ENCODE measurements at regions not wholly inside any gene's neighbourhood (a gene's known extent, or its start where the extent isn't known, plus 50 kb on each side); places are given as distances from the start of the nearest gene placed in this dataset.

DNA sequence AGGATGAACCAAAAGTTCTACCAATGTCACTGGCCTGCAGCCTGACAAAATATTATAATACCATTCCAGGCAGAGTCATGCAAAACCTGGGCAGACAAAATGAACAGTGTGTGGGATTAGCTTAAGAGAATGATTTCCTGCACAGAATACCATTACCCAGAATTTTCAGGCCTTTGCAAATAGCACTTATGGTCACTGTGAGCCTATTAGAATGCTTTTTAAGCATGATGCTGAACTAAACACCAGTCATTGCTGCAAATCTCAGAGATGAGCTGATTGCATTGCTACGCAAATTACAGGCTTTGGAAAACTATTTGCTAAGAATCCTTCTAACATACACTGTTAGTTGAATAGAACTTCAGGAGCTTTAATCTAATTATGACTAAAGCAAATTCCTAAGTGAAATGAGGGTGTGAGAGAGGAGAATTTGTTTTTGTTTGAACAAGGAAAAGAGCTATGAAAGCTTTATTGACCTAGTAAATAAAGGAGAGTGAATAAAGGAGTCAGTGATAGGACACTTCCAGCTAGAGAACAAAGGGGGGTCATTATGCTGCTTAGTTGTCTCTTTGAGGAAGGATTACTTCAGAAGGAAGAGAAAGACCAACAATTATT, 398.8 kb downstream of the HS3ST3B1 start:
- Histone ChIP-seq H3K27ac (ENCODE audit: low read length) (no peak overlapping the region), H3K9me3 (ENCODE audit: control insufficient read depth, insufficient read depth, low read length) (no peaks in the 10 kb centered on the region), H3K27me3 (ENCODE audit: control insufficient read depth, insufficient read depth, low read length) (no peaks in the 10 kb centered on the region), H3K36me3 (ENCODE audit: control insufficient read depth, insufficient read depth, low read length) (no peaks in the 10 kb centered on the region), H3K4me3 (ENCODE audit: low read length) (no peak overlapping the region), H3K4me1 (ENCODE audit: control insufficient read depth, insufficient read depth, low read length) (no peaks in the 10 kb centered on the region)
- no peak overlapping the region for H3K27ac Mint-ChIP-seq
- DNase-seq, result no peak
- H3K36me3 Mint-ChIP-seq, result no peaks in the 10 kb centered on the region
- H3K9me3 Mint-ChIP-seq, result no peaks in the 10 kb centered on the region
- peaks cover 4 to 14% of the 10 kb centered on the region in 2 donors for H3K27me3 Mint-ChIP-seq (ENCODE audit: low read depth in 2 of 2)
- ATAC-seq, result no peak
- H3K4me3 Mint-ChIP-seq, result no peak overlapping the region
- intact Hi-C loops (cut with micrococcal nuclease), result no loop called here
- no peaks in the 10 kb centered on the region for H3K4me1 Mint-ChIP-seq
- TF ChIP-seq, protein P1, sequence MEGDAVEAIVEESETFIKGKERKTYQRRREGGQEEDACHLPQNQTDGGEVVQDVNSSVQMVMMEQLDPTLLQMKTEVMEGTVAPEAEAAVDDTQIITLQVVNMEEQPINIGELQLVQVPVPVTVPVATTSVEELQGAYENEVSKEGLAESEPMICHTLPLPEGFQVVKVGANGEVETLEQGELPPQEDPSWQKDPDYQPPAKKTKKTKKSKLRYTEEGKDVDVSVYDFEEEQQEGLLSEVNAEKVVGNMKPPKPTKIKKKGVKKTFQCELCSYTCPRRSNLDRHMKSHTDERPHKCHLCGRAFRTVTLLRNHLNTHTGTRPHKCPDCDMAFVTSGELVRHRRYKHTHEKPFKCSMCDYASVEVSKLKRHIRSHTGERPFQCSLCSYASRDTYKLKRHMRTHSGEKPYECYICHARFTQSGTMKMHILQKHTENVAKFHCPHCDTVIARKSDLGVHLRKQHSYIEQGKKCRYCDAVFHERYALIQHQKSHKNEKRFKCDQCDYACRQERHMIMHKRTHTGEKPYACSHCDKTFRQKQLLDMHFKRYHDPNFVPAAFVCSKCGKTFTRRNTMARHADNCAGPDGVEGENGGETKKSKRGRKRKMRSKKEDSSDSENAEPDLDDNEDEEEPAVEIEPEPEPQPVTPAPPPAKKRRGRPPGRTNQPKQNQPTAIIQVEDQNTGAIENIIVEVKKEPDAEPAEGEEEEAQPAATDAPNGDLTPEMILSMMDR (IDR thresholded peaks at IDR 0.05), result no peak
- 100% methylated on average over 1 of the region's 1 CpG for WGBS (ENCODE audit: insufficient coverage)

DNA sequence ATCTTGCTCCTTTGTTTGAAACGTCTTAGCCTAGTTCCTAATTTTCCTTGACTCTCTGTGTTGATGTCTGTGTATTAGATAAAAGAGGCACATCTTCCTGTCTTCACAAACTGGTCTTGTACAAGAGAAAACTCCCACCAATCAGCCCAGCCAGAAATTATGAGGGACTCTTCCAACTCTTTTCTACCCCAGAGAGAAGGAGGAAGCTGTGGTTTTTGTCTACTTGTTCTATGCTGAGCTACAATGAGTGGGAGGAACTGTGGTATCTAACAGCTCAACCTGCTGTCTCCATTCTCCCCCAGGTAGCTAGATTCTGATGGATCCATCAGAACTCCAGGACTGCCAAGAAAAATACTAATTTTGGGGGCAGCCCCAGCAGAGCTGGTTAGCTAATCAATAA, 392.5 kb downstream of the HS3ST3B1 start:
- no peaks in the 10 kb centered on the region for H3K36me3 ChIP-seq (ENCODE audit: control insufficient read depth, insufficient read depth, low read length)
- peaks cover 22 to 34% of the 10 kb centered on the region in 2 donors for H3K27me3 Mint-ChIP-seq (ENCODE audit: low read depth in 2 of 2)
- intact Hi-C loops (cut with micrococcal nuclease), result no loop called here
- H3K4me3 ChIP-seq (ENCODE audit: low read length), result no peak overlapping the region
- TF ChIP-seq, protein P1 (IDR thresholded peaks at IDR 0.05), result no peak
- no peak overlapping the region for H3K27ac ChIP-seq (ENCODE audit: low read length)
- ATAC-seq (no peak), DNase-seq (peak in 1 of 2 donors; percentile 4)
- WGBS (ENCODE audit: insufficient coverage), result no CpG with 5 or more reads among the region's 1 CpG
- no peaks in the 10 kb centered on the region for H3K9me3 ChIP-seq (ENCODE audit: control insufficient read depth, insufficient read depth, low read length)
- no peak overlapping the region for H3K4me3 Mint-ChIP-seq
- H3K4me1 Mint-ChIP-seq, result no peaks in the 10 kb centered on the region
- peaks cover 24% of the 10 kb centered on the region for H3K36me3 Mint-ChIP-seq
- H3K4me1 ChIP-seq (ENCODE audit: control insufficient read depth, insufficient read depth, low read length), result no peaks in the 10 kb centered on the region
- H3K27ac Mint-ChIP-seq, result no peak overlapping the region
- H3K27me3 ChIP-seq (ENCODE audit: control insufficient read depth, insufficient read depth, low read length), result no peaks in the 10 kb centered on the region
- peaks cover 2 to 13% of the 10 kb centered on the region in 2 donors for H3K9me3 Mint-ChIP-seq

DNA sequence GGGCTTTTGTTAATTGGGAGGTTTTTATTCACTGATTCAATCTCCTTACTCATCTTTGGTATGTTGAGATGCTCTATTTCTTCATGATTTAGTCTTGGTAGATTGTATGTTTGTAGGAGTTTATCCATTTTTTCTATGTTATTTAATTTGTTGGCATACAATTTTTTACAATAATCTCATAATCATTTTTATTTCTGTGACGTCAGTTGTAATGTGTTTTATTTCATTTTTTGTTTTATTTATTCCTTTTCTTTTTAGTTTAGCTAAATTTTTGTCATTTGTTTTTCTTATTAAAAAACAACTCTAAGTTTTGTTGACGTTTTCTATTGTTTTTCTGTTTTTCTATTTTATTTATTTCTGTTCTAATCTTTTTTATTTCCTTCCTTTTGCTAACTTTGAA, 389.8 kb downstream of the HS3ST3B1 start:
- Mint-ChIP-seq H3K4me3 (no peak overlapping the region), H3K27ac (no peak overlapping the region), H3K36me3 (peaks cover 24% of the 10 kb centered on the region), H3K27me3 (ENCODE audit: low read depth in 2 of 2) (peaks cover 22 to 34% of the 10 kb centered on the region in 2 donors), H3K4me1 (no peaks in the 10 kb centered on the region), H3K9me3 (peaks cover 2 to 13% of the 10 kb centered on the region in 2 donors)
- H3K36me3 ChIP-seq (ENCODE audit: control insufficient read depth, insufficient read depth, low read length), result no peaks in the 10 kb centered on the region
- H3K27ac ChIP-seq (ENCODE audit: low read length), result no peak overlapping the region
- intact Hi-C loops (cut with micrococcal nuclease), result no loop called here
- no peaks in the 10 kb centered on the region for H3K9me3 ChIP-seq (ENCODE audit: control insufficient read depth, insufficient read depth, low read length)
- no peak overlapping the region for H3K4me3 ChIP-seq (ENCODE audit: low read length)
- no peaks in the 10 kb centered on the region for H3K4me1 ChIP-seq (ENCODE audit: control insufficient read depth, insufficient read depth, low read length)
- H3K27me3 ChIP-seq (ENCODE audit: control insufficient read depth, insufficient read depth, low read length), result no peaks in the 10 kb centered on the region
- DNase-seq (no peak), ATAC-seq (no peak)
- no CpG with 5 or more reads among the region's 2 CpGs for WGBS (ENCODE audit: insufficient coverage)
- TF ChIP-seq, protein P1 (IDR thresholded peaks at IDR 0.05), result no peak

DNA sequence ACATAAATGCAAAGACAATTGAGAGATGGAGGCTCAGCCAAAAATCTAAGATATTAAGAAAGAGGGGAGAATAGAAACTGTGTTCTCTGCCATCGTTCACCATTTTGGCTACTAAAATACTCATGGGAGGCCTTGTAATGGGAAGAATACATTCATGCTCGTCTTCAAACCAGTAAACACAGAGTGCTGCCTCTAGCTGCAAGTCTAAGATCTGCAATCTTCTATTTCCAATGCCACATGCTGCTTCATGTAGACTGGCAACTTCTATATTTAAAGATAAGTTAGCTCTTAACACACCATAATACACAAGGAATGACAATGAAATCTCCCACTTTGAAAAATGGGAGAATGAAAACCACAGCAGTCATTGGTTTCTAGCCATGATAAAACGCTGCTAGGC, 387.3 kb downstream of the HS3ST3B1 start:
- H3K36me3 Mint-ChIP-seq, result peaks cover 20% of the 10 kb centered on the region
- intact Hi-C loops (cut with micrococcal nuclease), result no loop called here
- Histone ChIP-seq H3K27me3 (ENCODE audit: control insufficient read depth, insufficient read depth, low read length) (no peaks in the 10 kb centered on the region), H3K27ac (ENCODE audit: low read length) (no peak overlapping the region), H3K9me3 (ENCODE audit: control insufficient read depth, insufficient read depth, low read length) (no peaks in the 10 kb centered on the region), H3K4me3 (ENCODE audit: low read length) (no peak overlapping the region), H3K4me1 (ENCODE audit: control insufficient read depth, insufficient read depth, low read length) (no peaks in the 10 kb centered on the region), H3K36me3 (ENCODE audit: control insufficient read depth, insufficient read depth, low read length) (no peaks in the 10 kb centered on the region)
- no peaks in the 10 kb centered on the region for H3K4me1 Mint-ChIP-seq
- DNase-seq (peak in 1 of 2 donors; percentile 3), ATAC-seq (no peak)
- TF ChIP-seq, protein P1 (IDR thresholded peaks at IDR 0.05), result no peak
- 87% methylated on average over 3 of the region's 3 CpGs for WGBS (ENCODE audit: insufficient coverage)
- H3K27me3 Mint-ChIP-seq (ENCODE audit: low read depth in 2 of 2), result peaks cover 15 to 18% of the 10 kb centered on the region in 2 donors
- H3K9me3 Mint-ChIP-seq, result peaks cover 2 to 11% of the 10 kb centered on the region in 2 donors
- H3K4me3 Mint-ChIP-seq, result no peak overlapping the region
- no peak overlapping the region for H3K27ac Mint-ChIP-seq

Measured in natural killer cell (primary cell).